ENCODE measurements at regions not wholly inside any gene's neighbourhood (a gene's known extent, or its start where the extent isn't known, plus 50 kb on each side); places are given as distances from the start of the nearest gene placed in this dataset.

DNA sequence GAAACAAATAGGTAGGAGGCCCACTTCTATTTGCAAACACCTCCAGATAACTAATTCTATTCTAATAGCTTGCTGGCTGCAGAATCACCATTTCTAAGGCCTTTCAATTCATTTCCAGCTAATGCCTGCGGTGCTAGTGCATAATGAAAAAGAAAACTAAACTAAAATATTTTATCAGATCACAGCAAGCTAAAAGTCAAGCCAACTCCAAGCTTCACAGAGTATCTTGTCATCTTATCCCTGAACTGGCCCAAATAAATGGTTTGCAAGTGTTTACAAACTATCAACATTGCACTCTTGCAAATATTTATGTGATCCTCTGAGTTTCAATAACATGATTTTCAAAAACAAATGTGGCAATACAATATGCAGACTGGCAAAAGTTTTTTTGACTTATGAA is 166.0 kb downstream of the IPMK start:
- no peaks in the 10 kb centered on the region for H3K36me3 ChIP-seq (ENCODE audit: control insufficient read depth in 2 of 2, insufficient read depth in 2 of 2, low read length in 1 of 2)
- H3K9ac ChIP-seq (ENCODE audit: control insufficient read depth, insufficient read depth, low read length), result no peak overlapping the region
- ChIA-PET RAD21 (ENCODE audit: unreplicated experiment) (no interaction called here), POLR2A (no interaction called here), SMC1A (ENCODE audit: uncharacterized antibody, unreplicated experiment) (no interaction called here), CTCF (no interaction called here)
- H3K9me3 ChIP-seq (replicated peaks; ENCODE audit: control insufficient read depth, insufficient read depth, low read length), result no peaks in the 10 kb centered on the region
- H3K4me3 ChIP-seq, result no peak overlapping the region
- H4K20me1 ChIP-seq (ENCODE audit: control insufficient read depth, insufficient read depth), result no peaks in the 10 kb centered on the region
- no peak for DNase-seq (ENCODE audit: low read depth, low spot score)
- BruUV-seq (replicated peaks), result no TSS peak
- 73% methylated on average over 1 of the region's 1 CpG for WGBS (ENCODE audit: insufficient coverage, insufficient replicate concordance, low lambda C conversion rate, missing lambda C conversion rate)
- in situ Hi-C loops (cut with MboI), result no loop called here
- H3K79me2 ChIP-seq (ENCODE audit: control insufficient read depth, insufficient read depth, low read length), result no peaks in the 10 kb centered on the region
- H3K27me3 ChIP-seq (replicated peaks in 1 of 2; ENCODE audit: control insufficient read depth in 2 of 2, insufficient read depth in 2 of 2, low read length in 1 of 2), result no peaks in the 10 kb centered on the region
- TF ChIP-seq BHLHE40 (IDR thresholded peaks at IDR 0.05; ENCODE audit: borderline replicate concordance in 1 of 2, low read depth in 2 of 2, low read length in 1 of 2) (no peak), SREBF1 (IDR thresholded peaks at IDR 0.05; ENCODE audit: low read length) (no peak)
- FAIRE-seq, result no peak
- no peak overlapping the region for H3K27ac ChIP-seq (ENCODE audit: control insufficient read depth, insufficient read depth)
- H3K4me1 ChIP-seq (ENCODE audit: control insufficient read depth, insufficient read depth, low read length), result no peaks in the 10 kb centered on the region
- intact Hi-C loops (cut with micrococcal nuclease; ENCODE audit: unreplicated experiment), result no loop called here
- H3K4me2 ChIP-seq (ENCODE audit: control insufficient read depth, insufficient read depth), result no peak overlapping the region
- no peak overlapping the region for H2AFZ ChIP-seq (ENCODE audit: control insufficient read depth, low read depth, low read length)
- ATAC-seq, result no peak

DNA sequence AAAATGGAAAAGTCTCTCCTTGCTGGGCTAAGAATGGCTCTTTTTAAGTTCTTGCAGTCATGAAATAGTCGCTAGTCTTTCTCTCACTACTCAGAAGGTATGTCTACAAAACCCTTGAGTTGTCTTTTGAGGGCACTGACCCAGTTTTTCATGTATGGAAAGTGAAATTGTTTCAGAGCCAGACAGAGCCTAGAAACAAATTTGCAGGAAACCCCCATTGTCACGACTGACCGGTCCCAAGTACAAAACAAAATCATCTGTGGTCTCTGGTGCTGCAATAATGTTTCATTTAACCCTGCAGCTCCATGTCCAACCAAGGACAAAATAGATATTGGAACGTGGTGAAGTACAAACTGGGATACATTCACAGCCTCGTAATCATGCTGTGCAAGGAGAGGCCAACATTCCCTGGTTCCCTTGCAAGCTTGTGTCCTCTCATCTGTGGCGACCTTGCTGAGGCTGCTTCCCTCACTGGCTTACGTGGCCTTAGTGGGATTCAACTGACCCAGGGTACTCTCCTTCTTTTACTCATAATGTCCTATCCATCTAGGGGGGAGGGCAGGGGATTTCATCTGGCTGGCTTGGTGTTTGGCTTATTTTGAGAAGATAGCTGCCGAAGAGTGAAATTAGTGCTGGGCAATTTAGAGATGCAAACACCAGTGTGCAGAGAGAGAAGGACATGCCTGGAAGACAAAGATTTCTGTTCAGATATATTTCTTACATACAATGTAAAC is 172.5 kb downstream of the IPMK start:
- H2AFZ ChIP-seq (ENCODE audit: control insufficient read depth, low read depth, low read length), result no peak overlapping the region; the same call in 1 of the 2 replicates
- 7% methylated on average over 8 of the region's 8 CpGs for WGBS (ENCODE audit: insufficient coverage, insufficient replicate concordance, low lambda C conversion rate, missing lambda C conversion rate)
- no peaks in the 10 kb centered on the region for H3K79me2 ChIP-seq (ENCODE audit: control insufficient read depth, insufficient read depth, low read length)
- POLR2A ChIA-PET, result no interaction called here
- intact Hi-C loops (cut with micrococcal nuclease; ENCODE audit: unreplicated experiment), result no loop called here
- no peaks in the 10 kb centered on the region for H4K20me1 ChIP-seq (ENCODE audit: control insufficient read depth, insufficient read depth)
- H3K36me3 ChIP-seq (ENCODE audit: control insufficient read depth in 2 of 2, insufficient read depth in 2 of 2, low read length in 1 of 2), result no peaks in the 10 kb centered on the region
- TF ChIP-seq, protein P1, sequence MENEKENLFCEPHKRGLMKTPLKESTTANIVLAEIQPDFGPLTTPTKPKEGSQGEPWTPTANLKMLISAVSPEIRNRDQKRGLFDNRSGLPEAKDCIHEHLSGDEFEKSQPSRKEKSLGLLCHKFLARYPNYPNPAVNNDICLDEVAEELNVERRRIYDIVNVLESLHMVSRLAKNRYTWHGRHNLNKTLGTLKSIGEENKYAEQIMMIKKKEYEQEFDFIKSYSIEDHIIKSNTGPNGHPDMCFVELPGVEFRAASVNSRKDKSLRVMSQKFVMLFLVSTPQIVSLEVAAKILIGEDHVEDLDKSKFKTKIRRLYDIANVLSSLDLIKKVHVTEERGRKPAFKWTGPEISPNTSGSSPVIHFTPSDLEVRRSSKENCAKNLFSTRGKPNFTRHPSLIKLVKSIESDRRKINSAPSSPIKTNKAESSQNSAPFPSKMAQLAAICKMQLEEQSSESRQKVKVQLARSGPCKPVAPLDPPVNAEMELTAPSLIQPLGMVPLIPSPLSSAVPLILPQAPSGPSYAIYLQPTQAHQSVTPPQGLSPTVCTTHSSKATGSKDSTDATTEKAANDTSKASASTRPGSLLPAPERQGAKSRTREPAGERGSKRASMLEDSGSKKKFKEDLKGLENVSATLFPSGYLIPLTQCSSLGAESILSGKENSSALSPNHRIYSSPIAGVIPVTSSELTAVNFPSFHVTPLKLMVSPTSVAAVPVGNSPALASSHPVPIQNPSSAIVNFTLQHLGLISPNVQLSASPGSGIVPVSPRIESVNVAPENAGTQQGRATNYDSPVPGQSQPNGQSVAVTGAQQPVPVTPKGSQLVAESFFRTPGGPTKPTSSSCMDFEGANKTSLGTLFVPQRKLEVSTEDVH (IDR thresholded peaks at IDR 0.05; ENCODE audit: low read depth, partially characterized antibody), result no peak
- DNase-seq (ENCODE audit: low read depth, low spot score) (peak; percentile 3), ATAC-seq (peak; percentile 65), FAIRE-seq (no peak)
- in situ Hi-C loops (cut with MboI), result no loop called here
- no peaks in the 10 kb centered on the region for H3K27me3 ChIP-seq (replicated peaks in 1 of 2; ENCODE audit: control insufficient read depth in 2 of 2, insufficient read depth in 2 of 2, low read length in 1 of 2)
- H3K9me3 ChIP-seq (replicated peaks; ENCODE audit: control insufficient read depth, insufficient read depth, low read length), result no peaks in the 10 kb centered on the region
- H3K27ac ChIP-seq (ENCODE audit: control insufficient read depth, insufficient read depth), result no peak overlapping the region
- H3K9ac ChIP-seq (ENCODE audit: control insufficient read depth, insufficient read depth, low read length), result no peak overlapping the region
- H3K4me3 ChIP-seq, result no peak overlapping the region
- CTCF ChIA-PET, result no interaction called here
- no TSS peak for BruUV-seq (replicated peaks)
- SMC1A ChIA-PET (ENCODE audit: uncharacterized antibody, unreplicated experiment), result no interaction called here
- H3K4me1 ChIP-seq (ENCODE audit: control insufficient read depth, insufficient read depth, low read length), result no peaks in the 10 kb centered on the region
- H3K4me2 ChIP-seq (ENCODE audit: control insufficient read depth, insufficient read depth), result peak overlapping the region; percentile 30; the same call in 1 of the 2 replicates
- RAD21 ChIA-PET (ENCODE audit: unreplicated experiment), result no interaction called here

Measured in GM12878 (cell line).